Epithelial cell of proximal tubule (primary cell): ENCODE measurements at regions not wholly inside any gene's neighbourhood (a gene's known extent, or its start where the extent isn't known, plus 50 kb on each side); places are given as distances from the start of the nearest gene placed in this dataset.

Experiments
- DNase-seq: peaks from one replicate; pipeline ENCODE4 v3.0.0-alpha.2; 2011; ENCODE audit warnings: low read depth
- H3K4me3 ChIP-seq: 2 replicates; pipeline ENCODE4 v1.5.1; 2011; ENCODE audit warnings: low read depth, mild to moderate bottlenecking, low read length
- CTCF ChIP-seq: conservative IDR thresholded peaks from 2 replicates; pipeline ENCODE4 v1.5.1; 2012; ENCODE audit warnings: low read depth, mild to moderate bottlenecking, low read length

- TF ChIP-seq CTCF = no peak
- no peak for DNase-seq
- no peak overlapping the region for H3K4me3 ChIP-seq
Measured at GRCh38 chr14:22280497-22281316, 308.3 kb downstream of the DAD1 start.

GRCh38 chr14:22276913-22277816 is 311.9 kb downstream of the DAD1 start:
- peak; percentile 74 for TF ChIP-seq CTCF
- no peak overlapping the region for H3K4me3 ChIP-seq
- DNase-seq = no peak

GRCh38 chr14:22271838-22272799 is 316.9 kb downstream of the DAD1 start:
- no peak overlapping the region for H3K4me3 ChIP-seq
- DNase-seq = no peak
- TF ChIP-seq CTCF = no peak

- peak; percentile 91 for DNase-seq
- H3K4me3 ChIP-seq = no peak overlapping the region
Measured at GRCh38 chr14:22268875-22269274, 320.1 kb downstream of the DAD1 start.

GRCh38 chr14:22266683-22267082 is 322.3 kb downstream of the DAD1 start:
- no peak overlapping the region for H3K4me3 ChIP-seq
- DNase-seq = no peak
- TF ChIP-seq CTCF = no peak

More at GRCh38 chr14:22268875-22269274, 320.1 kb downstream of the DAD1 start:
- no peak for TF ChIP-seq CTCF

GRCh38 chr14:22266142-22266442 is 322.9 kb downstream of the DAD1 start:
- H3K4me3 ChIP-seq = no peak overlapping the region
- DNase-seq = no peak

More at GRCh38 chr14:22266142-22266442, 322.9 kb downstream of the DAD1 start:
- TF ChIP-seq CTCF = no peak
